ENCODE measurements at regions not wholly inside any gene's neighbourhood (a gene's known extent, or its start where the extent isn't known, plus 50 kb on each side); places are given as distances from the start of the nearest gene placed in this dataset.
"Not testable (repeated sequence)": the region's sequence is repeated elsewhere in the genome, so short reads cannot be mapped to it uniquely, and the experiment has no call there.

DNA sequence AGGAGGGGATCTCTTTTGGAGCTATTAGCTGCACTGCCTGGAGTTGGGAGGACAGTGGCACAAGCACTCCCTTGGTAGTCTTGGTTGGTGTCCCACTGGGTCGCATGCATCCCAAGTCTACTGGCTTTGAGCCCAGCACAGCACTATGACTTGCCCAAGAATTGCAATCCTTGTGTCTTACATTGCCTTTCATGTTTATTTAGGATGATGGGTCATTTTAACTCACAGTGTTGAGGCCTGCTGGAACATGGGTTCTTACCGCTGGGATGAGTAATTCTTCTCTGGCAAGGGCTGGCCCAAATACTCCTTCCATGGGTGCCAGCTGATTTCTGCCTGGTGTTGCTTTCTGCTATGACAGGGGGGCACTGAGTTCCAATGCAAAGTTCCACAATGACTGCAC, 185.5 kb downstream of the TEX13C start:
- DNase-seq (ENCODE audit: low spot score), result no peak

DNA sequence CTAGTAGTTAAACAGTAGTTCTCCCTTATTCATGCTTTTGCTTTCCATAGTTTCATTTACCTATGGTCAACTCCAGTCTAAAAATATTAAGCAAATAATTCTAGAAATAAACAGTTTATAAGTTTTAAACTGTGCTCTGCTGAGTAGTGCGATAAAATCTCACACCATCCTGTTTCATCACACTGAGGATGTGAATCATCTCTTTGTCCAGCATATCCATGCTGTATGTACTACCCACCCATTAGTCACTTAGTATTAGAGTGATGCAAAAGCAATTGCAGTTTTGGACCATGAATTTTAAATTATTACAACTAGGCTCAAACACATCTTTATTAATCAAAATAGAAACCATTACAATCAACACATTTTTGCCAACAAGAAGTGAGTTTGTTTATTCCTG, 187.4 kb downstream of the TEX13C start:
- DNase-seq (ENCODE audit: low spot score), result no peak

DNA sequence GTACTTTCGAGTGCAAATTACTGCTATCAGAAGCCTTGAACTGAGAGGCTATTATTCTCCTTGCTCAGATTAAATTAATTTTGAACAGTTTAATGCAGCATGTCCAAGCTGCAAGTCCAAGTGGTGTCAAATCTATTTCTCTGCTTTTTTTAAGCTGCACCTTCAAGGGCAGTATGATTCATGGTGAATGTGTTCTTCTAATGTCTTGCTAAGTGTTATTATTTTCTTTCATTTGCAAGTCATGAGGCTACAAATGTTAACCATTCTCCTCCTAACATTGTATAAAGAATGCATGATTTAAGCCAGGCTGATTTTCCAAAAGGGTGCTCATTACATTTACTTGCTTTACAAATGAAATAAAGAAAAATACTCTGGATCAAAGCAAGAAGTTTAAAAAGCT, 200.4 kb downstream of the TEX13C start:
- no peak for DNase-seq (ENCODE audit: low spot score)

DNA sequence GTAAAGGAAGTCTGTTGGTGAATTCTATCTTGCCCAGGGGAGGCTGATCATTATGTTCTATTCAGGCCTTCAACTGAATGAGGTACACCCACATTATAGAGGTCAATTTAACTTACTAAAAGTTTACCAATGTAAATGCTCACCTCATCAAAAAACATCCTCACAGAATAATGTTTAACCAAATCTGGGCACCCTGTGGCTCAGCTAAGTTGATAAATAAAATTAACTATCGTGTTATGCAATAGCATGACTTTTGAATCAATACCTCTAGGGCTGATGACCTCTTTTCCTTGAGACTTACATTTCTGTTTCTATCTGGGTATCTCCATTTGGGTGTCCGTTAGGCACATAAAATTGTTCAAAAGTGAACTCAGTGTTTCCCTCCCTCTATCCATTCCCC, 203.1 kb downstream of the TEX13C start:
- no peak for DNase-seq (ENCODE audit: low spot score)

DNA sequence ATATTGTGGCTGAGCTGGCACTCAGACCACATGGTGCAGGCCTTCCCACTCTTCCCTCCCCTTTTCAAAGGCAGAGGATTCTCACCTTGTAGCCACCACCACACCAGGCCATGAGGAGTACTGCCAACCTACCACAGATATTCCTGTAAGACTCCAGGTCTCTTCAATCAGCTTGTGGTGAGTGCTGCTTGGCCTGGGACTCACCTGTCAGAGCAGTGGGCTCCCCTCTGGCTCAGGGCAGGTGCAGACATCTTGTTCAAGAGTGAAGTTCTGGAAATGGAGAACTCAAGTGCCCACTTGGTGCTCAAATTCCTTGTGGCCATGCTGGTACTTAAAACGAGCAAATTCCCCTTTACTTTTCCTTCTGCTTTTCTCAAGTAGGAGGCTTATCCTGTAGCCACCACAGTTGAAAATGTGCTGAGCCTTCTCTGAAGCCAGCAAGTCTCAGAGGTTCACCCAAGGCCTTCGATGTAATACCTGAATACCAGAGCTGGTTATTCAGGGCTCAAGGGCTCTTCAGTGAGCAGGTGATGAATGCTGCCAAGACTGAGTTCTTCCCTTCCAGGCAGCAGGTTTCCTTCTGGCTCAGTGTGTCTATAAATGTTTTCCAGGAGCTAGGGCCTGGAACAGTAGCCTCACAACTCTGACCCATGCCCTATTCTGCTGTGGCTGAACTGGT, 212.9 kb downstream of the TEX13C start:
- no peak for DNase-seq (ENCODE audit: low spot score)

DNA sequence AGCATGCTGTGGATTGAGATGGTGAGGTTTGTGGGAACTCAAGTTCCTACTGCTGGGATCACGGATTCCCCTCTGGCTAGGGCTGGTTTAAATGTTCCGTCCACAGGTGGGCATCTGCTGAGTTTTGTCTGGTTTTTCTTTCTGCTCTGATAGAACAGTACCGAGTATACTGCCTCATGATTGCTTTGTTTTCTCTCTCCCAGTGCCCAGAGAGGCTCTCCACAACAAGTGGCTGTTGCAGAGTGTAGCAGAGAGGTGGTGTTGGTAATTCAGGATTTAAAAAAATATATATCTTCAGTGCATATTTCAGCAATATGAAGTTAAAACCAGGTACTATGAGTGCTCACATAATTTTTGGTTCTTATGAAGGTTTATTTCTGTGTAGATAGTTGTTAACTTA, 213.7 kb downstream of the TEX13C start:
- no peak for DNase-seq (ENCODE audit: low spot score)

DNA sequence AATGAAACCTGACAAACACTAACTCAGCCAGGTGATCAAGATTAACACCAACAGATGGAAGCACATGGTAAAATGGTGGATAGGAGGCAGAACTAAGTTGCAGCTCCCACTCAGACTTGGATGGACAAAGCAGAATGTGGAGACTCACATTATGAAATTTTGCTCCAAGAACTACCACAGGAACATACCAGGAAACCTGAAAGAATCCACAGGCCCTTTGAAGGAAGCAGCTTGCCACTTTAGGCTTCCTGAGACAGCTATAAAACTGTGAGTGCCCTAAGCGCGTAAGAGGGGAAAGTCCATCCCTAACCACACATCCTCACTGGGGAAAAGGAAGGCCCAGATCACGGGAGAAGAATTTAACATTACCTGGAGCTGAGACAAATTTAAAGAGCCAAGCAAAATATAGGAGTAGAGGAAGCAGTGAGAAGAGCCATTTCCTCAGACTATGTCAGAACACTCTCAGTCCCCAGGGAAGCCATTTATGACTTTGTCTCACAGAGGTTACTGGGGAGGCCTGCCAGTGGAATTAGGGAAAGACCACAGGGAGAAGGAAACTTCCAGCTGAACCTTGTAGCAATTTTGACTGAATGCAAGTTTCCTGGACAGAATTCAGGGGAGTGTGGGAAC, 224.5 kb downstream of the TEX13C start:
- no peak for DNase-seq (ENCODE audit: low spot score)

DNA sequence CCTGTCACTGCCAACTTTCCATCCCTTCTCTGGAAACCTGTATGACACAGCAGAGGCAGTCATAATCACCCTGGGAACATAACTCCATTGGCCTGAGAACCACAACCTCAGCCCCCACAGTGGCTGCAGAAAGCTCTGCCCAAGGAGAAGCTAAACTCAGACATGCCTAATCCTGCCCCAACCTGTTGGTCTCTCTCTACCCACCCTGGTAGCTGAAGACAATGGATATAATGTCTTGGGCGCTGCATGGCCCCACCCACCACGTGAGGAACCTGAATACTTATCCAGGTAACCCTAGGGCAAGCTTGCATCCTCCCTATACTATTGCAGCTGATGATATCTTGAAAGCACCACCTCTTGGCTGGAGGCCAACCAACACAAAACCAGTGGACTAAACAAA, 225.2 kb downstream of the TEX13C start:
- DNase-seq (ENCODE audit: low spot score), result no peak

DNA sequence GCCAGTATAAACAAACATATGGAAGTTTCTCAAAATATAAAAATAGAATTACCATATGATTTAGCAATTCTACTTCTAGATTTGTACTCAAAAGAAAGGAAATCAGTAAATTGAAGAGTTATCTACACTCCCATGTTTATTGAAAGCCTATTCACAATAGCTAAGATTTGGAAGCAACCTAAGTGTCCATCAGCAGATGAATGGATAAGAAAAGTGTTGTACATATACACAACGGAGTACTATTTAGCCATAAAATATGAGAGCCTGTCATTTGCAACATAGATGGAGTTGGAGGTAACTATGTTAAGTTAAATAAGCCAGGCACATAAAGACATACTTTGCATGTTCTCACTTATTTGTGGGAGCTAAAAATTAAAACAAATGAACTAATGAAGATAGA, 257.8 kb downstream of the TEX13C start:
- DNase-seq (ENCODE audit: low spot score), result no peak

DNA sequence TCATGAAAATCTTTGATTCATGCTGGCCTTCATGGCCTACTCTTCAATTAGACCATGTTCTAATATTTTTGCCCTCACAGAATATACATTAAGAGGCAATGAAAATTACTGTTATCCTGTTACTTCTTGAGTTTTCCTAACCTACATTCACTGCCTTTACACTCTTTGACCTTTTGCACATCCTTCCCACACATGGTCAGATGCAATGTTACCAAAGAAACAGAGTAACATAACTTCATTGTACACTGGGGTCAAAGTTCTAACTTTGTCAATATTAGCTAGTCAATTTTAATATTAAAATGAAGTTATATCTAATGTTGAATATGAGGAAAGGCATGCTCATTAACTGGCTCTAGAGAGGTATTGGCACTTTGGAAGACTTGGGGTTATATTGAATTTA, 284.8 kb downstream of the TEX13C start:
- no peak for DNase-seq (ENCODE audit: low spot score)

DNA sequence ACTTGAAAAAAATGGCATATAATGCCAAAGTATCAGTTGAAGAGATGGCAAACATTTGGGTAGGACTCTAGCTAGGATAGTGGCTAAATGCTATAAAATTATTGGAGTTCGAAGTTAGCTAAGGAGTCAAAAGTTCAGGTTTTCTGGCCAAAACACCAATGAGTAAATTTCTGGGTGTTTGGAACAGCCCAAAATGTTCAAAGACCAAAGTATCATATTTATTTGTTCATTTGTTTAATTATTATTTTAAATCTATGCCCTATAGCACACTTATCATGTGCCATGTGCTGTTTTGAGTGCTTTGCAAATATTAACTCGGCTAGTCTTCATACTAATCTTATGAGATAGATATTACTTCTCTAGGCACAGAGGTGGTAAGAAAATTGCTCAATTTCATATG, 285.5 kb downstream of the TEX13C start:
- DNase-seq (ENCODE audit: low spot score), result no peak

DNA sequence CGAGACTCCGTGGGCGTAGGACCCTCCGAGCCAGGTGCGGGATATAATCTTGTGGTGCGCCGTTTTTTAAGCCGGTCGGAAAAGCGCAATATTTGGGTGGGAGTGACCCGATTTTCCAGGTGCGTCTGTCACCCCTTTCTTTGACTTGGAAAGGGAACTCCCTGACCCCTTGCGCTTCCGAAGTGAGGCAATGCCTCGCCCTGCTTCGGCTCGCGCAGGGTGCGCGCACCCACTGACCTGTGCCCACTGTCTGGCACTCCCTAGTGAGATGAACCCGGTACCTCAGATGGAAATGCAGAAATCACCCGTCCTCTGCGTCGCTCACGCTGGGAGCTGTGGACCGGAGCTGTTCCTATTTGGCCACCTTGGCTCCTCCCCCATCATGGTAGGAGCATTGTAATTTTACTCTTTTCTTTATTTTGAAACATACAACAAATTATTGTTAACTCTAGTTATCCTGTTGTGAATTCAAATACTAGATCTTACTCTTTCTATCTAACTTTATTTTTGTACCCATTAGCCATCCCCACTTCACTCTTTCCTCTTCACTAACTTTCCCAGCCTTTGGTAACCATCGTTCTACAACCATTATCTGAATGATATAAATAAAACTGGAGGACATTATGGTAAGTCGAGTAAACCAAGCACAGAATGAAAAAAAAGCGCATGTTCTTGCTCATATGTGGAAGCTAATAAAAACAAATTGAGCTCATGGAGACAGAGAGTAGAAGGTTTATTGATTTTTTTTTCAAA, 295.1 kb downstream of the TEX13C start:
- DNase-seq (ENCODE audit: low spot score), result not testable (repeated sequence)

DNA sequence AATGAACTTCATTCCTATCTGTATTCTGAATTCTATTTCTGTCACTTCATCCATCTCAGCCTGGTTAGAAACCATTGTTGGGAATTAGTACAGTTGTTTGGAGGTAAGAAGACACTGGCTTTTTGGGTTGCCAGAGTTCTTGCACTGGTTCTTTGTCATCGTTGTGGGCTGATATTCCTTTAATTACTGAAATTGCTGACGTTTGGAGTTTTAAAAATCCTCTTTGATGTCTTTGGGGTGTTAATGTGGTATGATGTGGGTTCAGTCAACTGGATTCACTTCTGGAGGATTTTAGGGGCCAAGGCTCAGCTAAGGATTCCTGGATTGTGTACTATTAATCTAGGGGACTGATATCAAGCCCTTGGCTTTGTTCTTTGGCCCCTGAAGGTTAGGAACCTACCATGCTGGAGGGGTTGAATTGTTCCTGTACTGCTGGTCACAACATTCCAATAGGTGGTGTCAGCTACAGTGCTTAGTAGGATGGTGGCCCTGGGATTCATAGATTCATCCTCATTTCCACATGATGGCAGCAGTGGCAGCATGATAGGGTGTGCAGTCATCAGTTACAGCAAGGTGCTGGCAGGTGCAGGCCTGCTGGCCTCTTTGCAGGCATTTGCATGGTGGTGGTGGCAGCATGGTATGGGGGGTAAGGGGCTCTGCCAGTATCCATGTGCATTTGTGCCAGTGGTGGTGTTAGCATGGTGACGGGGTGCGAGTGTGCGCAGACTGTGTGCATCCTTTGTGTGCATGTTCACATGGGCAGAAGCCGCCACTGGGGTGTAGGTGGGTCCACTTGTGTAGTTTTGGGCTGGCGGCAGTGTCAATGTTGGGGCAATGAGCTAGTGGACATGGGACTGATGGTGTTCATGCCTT, 301.3 kb downstream of the TEX13C start:
- peak; percentile 1 for DNase-seq (ENCODE audit: low spot score)

DNA sequence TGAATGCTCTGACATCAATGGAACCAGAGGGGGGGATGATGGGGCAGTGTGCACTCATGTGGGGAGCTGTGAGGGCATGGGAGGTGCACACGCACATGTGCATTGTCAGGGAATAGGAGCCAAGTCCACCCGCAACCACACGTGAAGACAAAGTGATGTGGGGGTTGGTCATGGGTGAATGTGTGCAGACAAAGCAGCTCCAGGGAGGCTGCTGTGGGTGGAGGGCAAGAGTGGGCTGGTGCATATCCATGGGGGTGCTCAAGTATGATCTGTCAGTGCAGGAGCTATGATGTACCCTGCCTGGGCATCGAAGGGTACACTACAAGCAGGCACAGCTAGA, 301.9 kb downstream of the TEX13C start:
- no peak for DNase-seq (ENCODE audit: low spot score)

DNA sequence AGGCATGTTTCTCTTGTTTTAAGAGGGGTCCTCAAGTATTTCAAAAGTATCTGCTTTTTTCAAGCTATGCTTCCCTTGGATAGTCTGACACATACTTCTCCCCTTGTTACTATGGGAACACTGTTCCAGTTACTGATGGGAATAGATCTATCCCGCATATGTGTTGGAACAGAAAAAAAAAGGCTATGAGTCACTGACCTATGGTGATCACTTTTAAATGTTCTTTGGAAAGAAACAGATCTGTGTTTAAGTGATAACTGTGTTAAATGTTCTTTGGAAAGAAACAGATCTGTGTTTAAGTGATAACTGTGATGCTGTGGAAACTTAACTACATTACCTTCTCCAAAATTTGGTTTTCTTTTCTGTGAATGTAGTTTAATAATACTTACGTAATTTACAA, 303.2 kb downstream of the TEX13C start:
- no peak for DNase-seq (ENCODE audit: low spot score)

DNA sequence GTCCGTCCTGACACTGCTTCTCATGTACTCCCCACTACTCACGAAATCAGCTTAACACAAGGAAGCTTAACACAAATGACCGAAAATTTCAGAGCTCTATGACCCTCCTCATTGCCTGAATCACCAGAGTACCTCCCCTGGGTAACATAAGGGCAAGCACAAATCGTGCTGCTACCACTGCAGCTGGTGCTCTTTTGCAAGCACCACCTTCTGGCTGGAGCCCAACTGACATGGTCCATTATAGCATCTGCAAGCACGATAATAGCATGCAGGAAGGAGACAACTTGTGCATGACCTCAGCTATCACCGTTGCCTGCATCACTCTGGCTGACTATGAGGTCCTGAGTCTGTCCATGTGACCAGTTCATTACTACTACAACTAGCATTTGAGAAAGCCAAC, 308.0 kb downstream of the TEX13C start:
- no peak for DNase-seq (ENCODE audit: low spot score)

DNA sequence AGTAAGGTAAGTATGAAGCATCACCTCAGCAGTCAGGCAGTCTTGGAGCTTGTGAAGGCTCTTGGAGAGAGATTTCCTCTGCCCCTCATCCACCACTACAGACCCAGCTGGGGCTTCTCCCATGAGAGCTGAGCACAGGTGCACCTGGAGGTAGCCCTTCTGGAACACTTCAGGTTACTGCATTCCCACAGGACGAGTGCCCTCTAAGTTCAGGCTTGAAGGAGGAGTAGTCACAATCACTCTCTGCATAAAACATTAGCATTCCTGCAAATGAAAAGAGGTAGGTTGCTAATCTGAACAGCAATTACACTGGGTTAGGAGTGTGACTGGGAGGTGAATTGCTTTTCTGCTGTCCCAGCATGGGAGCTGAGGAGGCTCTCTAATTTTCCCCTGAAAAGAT, 308.8 kb downstream of the TEX13C start:
- DNase-seq (ENCODE audit: low spot score), result no peak

DNA sequence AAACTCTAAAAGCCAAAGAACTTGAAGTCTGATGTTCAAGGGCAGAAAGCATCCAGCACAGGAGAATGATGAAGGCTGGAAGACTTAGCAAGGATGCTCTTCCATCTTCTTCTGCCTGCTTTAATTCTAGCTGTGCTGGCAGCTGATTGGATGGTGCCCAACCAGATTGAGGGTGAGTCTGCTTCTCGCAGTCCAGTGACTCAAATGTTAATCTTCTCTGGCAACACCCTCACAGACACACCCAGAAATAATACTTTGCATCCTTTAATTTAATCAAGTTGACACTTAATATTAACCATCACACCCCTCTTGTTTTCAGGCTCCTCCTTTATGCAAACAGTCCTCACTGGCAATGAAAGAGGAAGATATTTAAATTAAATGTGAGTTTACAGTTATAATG, 321.7 kb downstream of the TEX13C start:
- DNase-seq (ENCODE audit: low spot score), result no peak

DNA sequence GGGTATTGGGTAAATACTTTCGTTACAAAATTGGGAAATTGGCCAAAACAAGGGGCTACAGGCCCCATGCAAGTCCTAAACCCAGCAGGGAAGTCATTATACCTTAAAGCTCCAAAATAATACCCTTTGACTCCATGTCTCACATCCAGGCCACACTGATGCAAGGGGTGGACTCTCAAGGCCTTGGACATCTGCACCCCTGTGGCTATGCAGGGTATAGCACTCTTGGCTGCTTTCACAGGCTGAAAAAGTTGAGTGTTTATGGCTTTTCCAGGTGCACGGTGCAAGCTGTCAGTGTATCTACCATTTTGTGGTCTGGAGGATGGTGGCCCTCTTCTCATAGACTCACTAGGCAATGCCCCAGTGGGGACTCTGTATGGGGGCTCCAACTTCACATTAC, 326.5 kb downstream of the TEX13C start:
- DNase-seq (ENCODE audit: low spot score), result peak; percentile 32

DNA sequence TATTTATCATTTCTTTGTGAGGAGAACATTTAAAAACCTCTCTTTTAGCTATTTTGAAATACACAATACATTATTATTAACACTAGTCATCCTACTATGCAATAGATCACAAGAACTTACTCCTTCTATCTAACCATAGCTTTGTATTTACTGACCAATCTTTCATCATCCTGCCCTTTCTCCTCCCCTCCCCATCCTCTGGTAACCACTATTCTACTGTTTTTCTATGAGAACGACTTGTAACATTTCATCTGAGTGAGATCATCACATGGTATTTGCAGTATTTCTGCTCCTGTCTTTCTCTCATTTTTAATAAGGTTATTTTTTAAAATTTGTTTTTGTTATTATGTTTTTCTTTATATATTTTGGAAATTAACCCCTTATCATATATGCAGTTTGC, 331.8 kb downstream of the TEX13C start:
- no peak for DNase-seq (ENCODE audit: low spot score)

DNA sequence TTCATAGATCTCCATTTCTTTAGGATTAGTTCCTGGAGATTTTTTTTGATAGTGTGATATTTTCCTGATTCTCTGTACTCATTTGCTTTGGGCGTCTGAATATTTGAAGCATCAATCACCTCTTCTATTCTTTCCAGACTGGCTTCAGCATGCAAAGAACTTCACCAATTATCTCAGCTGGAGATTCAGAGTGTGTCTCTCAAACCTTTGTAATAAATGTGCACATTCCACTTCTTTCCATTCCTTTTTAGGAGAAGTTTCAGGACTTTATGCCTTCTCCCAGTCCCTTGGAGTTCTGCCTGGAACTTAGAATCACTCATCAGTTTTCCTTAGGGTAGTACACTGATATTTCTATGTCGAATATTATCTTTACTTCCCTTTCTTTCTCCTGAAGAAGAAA, 334.8 kb downstream of the TEX13C start:
- no peak for DNase-seq (ENCODE audit: low spot score)

DNA sequence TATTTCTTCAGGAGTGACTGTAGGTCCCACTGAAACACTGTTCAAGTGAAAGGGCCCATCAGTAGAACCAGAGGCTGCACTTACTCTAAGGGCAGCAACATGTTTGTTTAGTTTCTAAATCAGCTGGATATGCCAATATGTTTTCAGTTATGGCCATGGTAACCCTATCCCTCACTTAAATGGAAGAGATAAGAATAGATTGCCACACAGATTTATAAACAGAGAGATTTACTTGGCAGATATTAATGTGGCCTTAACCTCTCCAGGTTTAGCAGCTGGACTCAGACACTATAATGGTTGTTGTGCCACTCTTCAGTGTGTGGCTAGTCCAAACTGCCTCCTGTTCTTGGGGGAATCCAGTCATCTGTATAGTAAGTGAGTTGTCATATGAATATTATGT, 354.1 kb downstream of the TEX13C start:
- DNase-seq (ENCODE audit: low spot score), result no peak

All from HT-29 (cell line).